ACHN (cell line): ENCODE measurements at regions not wholly inside any gene's neighbourhood (a gene's known extent, or its start where the extent isn't known, plus 50 kb on each side); places are given as distances from the start of the nearest gene placed in this dataset.

Experiments used
- DNase-seq: peaks from one replicate; pipeline ENCODE4 v3.0.0-alpha.2; 2015
- in situ Hi-C: cut with HindIII; loops from 2 replicates; pipeline ENCODE4 v1.10.0; 2017; ENCODE audit warnings: low sequenced_read_pairs, low pct_ligation_motif_present, low pct_unique_long_range_greater_than_20kb

DNA sequence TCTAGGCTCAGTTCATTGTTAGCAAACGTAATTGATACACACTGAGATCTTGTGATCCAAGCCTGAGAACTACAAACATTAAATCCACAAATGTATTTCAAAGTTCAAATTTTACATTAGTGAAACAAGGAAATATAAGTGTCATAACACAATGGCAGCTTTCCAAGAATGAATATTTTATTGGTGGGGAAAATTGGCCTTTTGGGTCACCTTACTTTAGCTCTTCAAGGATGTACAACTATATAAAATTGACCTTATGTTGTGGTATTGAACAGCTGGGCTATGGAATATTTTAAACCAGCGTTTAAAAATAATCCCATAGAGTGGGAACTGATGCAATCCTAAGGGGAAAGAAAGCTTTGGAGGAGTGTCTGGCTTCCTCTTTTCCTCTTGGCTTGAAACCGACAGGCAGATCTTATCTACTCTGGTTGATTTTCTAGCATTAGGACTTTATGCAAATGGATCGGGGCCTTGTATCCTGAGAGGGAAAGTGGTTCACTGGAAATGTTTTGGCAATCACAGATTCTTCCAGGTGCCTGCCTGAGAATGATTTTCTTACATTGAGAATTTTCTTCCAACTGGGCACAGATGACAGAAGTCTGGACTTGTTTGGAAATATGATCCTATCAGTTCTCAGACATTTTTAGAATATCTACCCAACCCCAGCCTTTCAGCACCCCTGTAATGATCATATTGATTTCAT lies 184.8 kb upstream of the ECI2 start:
- DNase-seq = no peak
- in situ Hi-C loops = no loop called here

DNA sequence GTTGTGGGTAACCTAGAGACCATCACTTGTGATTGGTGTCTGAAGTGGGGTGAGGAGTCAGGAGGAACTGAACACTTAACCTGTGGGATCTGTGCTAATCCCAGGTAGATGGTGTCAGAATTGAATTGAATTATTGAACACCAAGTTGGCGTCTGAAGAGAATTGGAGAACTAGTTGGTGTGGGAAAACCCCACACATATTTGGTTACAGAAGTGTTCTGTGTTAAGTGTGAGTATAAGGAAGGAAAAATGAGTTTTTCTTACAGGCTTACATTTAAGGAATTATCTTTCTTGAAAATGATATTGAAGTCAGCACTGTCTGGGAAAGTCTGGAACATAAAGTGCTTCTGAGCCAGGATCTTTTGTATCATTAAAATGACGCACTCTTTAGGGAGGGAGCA lies 182.9 kb upstream of the ECI2 start:
- in situ Hi-C loops = no loop called here
- DNase-seq = no peak

DNA sequence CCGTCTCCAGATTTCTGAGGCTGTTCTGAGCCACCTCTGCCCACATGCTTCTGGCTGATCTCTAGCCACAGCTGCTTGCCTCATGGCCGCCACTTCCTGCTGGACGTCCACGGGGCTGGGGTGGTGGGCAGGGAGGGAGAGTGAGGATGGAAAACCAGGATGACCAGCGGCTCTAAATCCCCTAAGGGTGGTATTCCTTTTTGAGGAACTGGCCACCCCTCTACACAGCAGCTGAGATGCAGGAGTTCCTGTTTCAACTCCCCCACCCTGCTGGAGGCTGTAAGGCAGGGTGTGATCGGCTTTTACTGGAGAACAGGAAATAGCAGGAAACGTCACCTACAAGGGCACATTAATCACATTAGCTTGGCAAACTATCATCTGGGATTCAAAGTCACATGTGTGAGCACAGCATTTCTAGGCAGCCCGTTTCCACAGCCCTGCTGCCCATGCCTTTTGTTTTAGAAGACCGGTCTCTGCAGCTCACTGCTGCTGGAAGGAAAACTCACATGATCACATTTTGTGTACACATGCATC lies 181.6 kb upstream of the ECI2 start:
- in situ Hi-C loops = no loop called here
- no peak for DNase-seq

DNA sequence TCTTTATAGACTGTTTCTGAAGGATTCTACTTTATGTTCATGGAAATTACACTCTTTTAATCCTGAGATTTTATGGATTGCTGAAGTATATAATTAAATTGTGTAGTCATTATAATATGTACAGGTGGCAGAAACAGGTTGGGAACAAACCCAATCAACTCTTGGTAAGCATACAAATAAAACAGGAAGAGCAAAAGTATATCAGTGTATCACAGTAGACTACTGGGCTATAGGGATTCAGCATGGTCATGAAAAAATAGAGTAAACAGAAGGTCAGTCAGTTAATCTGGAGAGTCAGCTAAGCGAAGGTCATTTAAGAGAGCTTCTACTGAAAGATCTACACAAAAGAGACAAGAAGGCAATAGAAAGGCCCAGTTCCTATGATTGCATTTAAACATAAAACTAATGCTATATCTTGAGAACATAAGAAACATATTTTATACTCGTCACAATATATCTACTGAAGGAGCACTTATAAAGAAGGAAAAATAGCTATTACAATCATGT lies 178.9 kb upstream of the ECI2 start:
- in situ Hi-C loops = no loop called here
- no peak for DNase-seq

DNA sequence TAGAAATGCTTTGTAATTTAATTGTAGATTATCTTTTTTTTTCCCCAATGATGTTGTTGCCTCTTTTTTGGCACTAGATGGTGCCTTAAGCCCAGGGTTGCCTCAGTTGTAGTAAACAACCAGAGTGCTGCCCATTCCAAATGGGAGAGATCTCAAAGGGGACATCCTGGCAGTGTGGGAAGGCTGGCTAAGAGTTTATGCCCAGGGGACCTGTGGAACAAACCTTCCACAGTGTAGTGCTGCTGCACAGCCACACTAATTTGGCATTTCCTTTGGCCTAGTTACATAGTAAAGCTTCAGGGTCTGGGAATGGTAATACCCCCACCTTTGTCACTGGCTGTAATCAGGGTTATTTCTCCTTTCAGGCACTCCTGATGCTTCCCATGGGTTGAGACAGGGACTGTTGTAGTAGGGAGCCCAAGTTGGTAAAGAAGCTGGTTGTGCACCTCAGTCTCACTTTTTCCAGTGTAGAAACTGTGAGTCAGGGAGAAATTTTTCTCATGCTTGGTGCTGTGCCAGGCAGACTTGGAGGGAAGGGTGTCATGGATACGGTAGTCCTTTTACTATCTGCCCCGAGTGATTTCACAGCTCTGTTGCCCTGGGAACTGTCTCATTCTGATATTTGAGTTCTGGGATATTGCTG lies 177.8 kb upstream of the ECI2 start:
- in situ Hi-C loops = no loop called here
- DNase-seq = peak; percentile 87

DNA sequence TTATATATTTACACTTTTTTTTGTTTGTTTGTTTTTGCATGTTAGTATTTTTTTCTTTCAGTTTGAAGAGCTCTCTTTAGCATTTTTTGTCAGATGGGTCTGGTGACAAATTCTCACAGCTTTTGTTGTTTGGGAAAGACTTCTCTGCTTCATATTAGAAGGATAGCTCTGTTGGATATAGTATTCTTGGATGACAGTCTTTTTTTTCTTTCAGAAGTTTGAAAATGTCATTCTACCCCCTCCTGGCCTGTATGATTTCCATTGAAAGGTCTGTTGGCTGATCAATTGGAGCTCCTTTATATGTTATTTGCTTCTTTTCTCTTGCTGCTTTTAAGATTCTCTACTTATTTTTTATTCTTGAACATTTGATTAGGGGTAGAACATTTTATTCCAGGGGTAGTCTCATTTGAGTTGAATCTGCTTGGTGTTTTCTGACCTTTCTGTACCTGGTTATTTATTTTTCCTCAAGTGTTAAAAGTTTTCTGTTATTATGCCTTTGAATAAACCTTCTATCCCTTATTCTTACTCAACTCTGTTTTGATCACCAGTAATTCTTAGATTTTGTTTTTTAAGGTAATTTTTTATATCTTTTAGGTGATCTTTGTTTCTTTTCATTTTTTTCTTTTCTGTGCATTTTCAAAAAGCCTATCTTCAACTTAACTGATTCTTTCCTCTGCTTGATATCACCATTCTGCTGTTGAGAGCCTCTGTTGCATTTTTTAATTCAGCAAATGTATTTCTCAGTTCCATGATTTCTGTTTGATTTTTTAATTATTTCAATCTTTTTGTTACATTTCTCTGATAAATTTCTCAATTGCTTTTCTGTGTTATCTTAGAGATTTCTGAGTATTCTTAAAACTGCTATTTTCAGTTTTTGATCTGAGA lies 176.8 kb upstream of the ECI2 start:
- in situ Hi-C loops = no loop called here
- DNase-seq = no peak

DNA sequence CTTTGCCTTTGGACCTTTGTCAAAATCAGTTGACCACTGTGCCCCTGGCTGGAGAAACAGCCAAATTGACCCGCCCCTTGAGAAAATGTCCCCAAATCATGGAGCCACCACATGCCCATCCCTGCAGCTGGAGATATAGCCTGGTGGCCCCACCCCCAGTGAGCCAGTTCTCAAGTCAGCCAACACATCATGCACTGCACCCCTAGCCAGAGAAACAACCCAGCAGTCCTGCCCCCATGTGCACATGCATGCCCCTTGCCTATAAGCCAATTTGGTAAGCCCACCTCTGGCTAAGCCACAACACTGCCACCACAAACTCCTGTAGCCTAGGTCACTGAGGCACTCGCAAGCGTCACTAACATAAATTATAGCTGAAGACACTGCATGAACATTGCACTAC lies 174.2 kb upstream of the ECI2 start:
- in situ Hi-C loops = no loop called here
- DNase-seq = no peak

DNA sequence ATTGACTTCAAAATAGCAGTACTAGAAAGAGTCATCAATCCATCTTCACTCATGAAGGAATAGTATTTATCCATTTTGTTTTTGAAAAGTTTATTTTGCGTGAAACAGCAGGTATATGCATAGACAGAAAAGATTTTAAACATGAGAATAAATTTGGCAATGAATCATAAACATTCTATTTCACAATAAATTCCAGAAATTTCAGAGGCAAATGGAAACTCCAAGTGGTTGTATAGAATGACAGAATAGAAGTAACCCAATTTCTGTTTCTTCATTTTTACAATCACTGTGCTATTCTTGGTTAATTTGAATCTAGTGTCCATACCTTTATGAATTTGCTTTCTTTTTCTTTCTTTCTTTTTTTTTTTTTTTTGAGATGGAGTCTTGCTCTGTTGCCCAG lies 173.0 kb upstream of the ECI2 start:
- DNase-seq = no peak
- in situ Hi-C loops = no loop called here

DNA sequence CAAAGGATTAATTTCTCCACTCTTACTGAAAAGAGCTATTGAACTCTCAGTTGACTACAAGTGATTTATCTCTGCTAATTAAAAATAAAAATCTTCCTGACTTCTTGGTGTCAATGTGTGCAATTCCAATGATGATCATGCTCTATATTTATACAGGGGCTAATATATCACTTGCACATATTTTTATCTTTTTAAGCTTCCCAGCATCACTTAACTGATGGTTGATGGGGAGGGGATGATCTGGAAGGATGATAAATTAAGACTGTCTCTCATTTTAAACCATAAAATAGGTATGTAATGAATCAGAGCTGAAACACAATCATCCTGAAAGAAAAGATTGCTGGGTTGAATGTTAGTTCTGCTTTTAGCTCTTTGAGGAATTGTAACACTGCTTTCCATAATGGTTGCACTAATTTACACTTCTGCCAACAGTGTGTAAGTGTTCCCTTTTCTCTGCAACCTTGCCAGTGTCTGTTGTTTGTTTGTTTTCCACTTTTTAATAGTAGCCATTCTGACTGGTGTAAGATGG lies 169.6 kb upstream of the ECI2 start:
- DNase-seq = no peak
- in situ Hi-C loops = no loop called here

DNA sequence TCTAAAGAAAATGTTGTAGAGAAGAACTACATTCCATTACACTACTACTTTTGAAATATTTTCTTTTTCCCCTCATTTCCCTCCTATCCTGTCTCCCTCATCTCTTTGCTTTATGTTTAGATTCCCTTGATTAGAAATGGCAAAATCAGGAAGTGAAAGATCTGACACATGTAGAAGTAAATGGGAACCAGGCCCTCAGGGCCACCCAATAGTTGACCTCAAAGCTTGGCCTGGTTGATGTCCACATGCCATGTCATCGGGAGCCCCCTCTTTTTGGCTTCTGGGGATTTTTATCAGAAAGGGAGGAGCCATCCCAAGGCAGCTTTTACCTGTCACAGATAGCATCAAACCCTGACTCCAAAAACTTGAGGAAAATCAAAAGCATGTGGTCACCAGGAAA lies 168.3 kb upstream of the ECI2 start:
- DNase-seq = no peak
- in situ Hi-C loops = no loop called here

DNA sequence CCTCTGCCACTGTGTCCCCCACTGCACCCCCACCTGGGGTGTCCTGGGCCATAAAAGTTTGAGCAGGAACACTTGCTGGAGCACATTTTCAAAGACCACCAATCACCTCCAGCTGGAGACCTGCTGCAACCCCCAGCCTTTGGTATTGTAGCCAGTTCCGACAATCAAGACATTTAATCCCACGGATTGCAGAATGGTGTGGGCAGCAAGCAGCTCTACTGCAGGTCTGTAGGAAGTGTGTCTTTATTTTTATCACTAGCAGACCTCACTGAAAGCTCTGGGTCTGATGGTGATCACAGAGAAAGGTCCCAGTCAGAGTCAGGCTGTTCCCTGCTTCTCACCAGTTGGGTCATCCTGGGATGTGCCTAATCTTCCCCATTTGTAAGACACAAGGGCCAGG lies 167.1 kb upstream of the ECI2 start:
- in situ Hi-C loops = no loop called here
- no peak for DNase-seq

DNA sequence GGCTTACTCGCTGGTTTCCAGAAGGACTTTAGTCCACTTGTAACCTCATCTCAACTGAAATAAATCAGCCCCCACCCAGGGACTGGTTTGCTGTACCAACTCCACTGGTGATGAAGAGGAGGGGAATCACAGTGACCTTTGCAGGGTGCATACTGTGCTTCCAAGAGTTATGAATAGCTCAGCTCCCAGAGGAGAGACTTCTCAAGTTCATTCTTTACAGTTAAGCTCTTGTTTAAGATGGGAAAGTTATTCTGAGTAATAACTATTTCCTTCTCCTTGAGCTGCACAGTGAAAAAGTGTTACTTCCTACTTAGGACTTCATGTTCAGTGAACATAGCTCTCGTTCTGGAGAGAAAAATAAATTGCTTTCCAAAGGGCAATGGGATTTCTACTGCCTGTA lies 166.5 kb upstream of the ECI2 start:
- DNase-seq = no peak
- in situ Hi-C loops = no loop called here

DNA sequence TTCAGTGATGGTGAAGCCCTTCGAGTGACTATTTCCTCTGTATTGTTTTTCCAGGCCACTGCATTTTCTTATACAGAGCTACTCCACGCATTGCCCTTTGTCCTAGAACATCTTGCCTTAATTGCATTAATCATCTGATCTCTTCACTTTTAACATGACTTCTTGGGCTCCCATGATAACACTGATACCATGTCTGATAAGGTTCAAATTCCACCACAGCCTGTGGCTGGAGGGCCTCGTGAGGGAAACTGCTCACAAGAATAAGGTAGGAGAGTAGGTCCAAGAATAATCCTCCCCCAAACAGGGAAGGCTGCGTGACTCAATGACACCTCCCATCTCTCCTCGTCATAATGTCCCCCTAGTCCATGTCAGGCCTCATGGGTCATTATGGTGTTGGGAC lies 165.5 kb upstream of the ECI2 start:
- in situ Hi-C loops = no loop called here
- no peak for DNase-seq

DNA sequence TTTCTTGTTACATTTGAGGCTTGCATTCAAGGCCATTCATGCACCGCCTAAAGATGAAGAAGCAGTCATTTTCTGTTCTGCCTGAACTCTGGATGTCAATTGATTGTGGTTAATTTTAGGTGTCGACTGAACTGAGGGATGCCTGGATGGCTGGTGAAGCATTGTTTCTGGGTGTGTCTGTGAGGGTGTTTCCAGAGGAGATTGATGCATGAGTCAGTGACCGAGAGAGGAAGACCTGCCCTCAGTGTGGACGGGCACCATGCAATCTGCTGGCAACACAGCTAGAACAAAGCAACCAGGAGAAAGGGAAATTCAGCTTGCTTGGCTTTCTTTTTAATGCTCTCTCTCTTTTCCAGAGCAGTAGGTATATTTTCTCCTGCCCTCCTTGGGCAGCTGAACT lies 164.1 kb upstream of the ECI2 start:
- no peak for DNase-seq
- in situ Hi-C loops = no loop called here

DNA sequence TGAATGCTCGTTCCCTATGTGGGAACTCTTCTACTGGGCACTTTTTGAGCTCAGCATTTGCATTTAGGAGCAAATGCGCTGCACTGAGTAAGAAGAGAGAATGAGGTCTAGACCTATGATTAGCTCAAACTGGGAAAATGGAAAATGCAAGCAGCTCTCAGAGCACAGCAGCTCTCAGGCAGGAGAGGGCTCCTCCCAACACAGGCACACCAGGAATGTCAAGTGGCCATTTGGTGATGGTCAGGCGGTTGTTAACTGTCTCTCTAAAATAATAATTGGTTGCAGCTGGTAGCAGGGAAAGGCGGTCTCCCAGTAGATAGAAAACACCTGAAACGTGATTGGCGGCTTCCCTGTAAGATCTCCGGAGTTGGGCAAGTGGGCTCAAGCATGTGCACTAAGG lies 162.0 kb upstream of the ECI2 start:
- DNase-seq = no peak
- in situ Hi-C loops = no loop called here

DNA sequence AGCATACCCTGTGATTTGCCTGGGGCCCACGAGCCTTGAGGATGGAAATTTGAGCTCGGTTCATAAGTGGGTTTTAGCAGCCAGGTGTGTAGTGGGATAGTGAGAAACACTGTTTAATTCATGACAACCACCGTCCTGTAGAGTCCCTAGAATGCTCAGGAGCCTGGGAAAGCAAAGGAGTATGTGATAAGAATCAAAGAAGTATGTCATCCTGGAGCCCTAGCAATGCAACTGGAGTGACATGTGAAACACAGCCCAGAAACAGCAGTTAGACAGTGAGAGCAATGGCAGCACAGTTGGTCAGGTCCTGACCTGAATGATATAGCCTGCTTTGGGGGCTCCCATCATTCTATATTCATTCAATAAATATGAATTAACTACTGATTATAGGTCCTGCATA lies 161.2 kb upstream of the ECI2 start:
- DNase-seq = no peak
- in situ Hi-C loops = no loop called here

DNA sequence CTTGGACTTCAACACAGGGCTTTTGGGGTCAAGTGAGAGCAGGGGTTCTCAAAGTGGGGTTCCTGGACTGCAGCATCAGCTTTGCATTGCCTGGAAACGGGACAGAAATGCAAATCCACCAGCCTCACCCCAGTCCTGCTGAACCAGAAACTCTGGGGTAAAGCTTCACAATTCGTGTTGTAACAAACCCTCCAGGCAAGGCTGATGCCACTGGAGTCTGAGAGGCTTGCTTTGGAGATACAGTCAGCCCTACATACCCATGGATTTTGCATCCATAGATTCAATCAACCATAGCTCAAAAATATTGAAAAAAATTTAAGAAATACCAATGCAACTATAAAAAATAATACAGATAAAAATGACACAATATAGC lies 160.4 kb upstream of the ECI2 start:
- in situ Hi-C loops = no loop called here
- no peak for DNase-seq

DNA sequence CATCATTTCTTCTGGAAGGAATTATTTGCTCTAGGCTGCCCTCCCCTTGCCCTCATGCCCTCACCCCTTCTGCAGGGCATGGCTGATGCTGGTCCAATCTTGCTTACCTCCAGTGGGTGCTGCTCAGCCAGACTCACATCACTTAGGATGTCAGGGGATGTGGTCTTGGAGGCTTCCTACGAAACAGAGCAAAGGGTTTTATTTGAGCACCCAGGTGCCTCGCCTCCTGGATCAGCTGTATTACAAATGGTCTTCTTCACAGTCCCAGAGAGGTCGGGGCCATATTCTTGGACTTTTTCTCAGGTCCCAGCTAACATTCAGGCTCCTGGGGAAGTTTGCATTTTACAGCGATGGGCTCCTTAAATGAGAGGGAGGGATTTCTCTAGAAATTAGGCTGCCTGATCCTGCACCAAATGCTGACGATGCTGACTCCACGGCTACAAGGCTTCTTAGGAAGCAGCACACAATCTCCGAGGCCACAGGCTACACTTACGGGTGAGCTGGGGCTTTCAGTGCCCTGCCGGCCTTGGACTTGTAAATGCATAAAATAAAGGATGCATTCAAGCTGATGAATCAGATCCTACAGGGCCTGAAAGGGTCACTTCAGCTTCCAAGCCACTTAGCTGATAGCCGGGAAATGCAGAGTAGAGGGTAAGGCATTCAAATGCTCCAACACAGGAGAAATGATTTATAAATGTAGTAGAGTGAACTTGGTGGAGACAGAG lies 159.8 kb upstream of the ECI2 start:
- no peak for DNase-seq
- in situ Hi-C loops = no loop called here

DNA sequence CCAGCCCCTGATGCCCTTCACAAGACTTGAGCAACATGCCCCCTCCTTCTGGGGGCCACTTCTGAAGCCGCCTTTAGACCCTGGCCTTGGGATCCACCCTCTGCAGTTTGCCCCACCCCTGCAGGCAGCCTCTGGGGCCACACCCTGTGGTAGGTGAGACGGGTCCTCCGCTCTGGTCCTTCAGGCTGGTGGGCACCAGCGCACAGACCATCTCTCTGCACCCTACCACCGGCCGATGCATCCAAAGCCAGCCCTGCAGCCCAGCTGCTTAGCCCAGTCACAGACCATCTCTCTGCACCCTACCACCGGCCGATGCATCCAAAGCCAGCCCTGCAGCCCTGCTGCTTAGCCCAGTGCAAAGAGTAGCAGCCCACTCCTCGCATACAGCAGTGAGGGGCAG lies 159.3 kb upstream of the ECI2 start:
- no peak for DNase-seq
- in situ Hi-C loops = no loop called here
